SIG-M5 treated with dmso at 0.1 percent for 504 hours (cell line): ENCODE measurements at regions not wholly inside any gene's neighbourhood (a gene's known extent, or its start where the extent isn't known, plus 50 kb on each side); places are given as distances from the start of the nearest gene placed in this dataset.

Experiments
- DNase-seq: peaks from one replicate; lab custom pipeline; 2025; ENCODE audit not compliant: unreplicated experiment; lab: John Stamatoyannopoulos, UW

DNA sequence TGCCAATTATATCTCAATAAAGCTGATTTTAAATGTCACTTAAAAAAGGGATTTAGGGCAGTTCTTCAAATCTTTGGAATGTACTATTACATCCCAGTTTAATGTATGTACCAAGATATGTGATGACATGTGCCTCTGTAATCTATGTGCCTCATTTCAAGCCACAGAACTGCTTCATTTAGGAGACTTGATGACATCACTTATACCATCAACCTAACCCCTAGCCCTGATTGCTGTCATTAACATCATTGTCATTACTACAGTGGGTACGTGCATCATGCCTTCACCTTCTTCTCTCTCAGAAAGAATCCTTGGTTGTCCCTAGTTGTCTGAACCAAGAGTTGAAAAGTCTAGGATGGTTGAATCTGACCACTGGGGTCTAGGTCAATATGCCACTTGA lies 134.3 kb upstream of the RAB11FIP2 start:
- DNase-seq, result no peak

- no peak for DNase-seq
Measured at GRCh38 chr10:118175148-118175547, 128.4 kb upstream of the RAB11FIP2 start.

DNA sequence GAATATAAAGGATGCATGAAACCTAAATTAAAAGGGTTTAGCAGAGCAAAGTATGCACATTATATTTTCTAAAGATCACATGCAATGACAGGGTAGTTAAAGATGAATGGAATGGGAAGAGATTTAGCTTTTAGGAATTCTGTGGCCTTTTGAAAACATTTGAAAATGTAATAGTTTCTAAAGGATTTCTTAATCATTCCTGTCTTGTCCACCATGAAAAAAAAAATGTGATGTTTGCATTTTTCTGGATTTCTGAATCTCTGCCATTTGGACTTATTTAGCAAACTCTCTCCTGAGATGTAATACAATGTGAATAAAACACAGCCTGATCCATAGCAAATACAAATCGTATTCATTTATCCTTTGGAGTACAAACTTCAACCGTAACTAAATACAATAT lies 126.6 kb upstream of the RAB11FIP2 start:
- no peak for DNase-seq

- no peak for DNase-seq
Measured at GRCh38 chr10:118171861-118172260, 125.1 kb upstream of the RAB11FIP2 start.

DNA sequence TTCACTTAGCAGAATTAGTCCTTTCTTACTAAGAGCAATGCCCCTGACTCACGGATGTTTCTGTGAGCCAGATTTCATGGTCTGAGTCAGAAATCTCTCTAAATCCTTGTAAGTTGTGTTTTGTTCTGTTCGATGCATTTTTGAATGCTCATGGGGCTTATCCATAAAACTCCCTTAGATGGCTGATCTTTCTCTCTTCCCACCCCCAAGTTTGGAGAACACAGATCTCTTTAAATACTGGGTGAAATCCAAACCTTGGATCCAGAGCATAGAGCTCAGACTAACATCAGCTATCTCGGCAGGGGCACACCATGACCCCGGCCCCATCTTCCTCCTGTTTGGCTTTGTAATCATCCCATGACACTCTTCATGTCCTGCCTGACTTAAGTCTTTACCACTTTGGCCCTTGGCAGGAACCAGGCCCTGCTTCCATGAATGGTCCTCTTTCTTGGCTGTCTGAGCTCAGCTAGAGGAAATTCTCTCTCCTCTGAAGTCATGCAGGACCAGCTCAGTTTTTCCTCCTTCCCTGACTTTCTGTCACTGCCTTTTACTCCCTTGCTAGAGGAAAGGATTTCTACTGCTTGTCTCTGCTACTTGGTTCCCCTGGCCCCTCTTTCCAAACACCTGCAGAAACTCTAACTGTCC lies 120.4 kb upstream of the RAB11FIP2 start:
- no peak for DNase-seq

DNA sequence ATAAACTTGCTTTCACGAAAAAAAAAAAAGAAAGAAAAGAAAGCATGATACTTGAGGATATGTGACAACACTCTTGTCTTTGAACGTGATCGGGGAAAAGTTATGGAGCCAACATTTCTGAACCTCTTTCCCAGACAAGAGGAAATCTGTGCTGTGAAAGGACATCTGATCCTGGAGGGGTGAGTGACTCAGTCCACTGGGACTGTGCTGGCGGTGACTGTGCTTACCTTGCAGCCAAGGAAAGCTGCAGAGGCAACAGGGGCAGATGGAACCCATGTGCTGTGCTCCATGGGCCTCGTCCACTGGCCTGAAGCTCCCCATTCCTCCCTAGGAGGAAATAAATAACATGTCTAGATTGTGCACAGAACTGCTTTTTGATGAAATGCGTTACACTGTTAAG lies 116.5 kb upstream of the RAB11FIP2 start:
- no peak for DNase-seq

- DNase-seq, result no peak
Measured at GRCh38 chr10:118161461-118162246, 114.9 kb upstream of the RAB11FIP2 start.

DNA sequence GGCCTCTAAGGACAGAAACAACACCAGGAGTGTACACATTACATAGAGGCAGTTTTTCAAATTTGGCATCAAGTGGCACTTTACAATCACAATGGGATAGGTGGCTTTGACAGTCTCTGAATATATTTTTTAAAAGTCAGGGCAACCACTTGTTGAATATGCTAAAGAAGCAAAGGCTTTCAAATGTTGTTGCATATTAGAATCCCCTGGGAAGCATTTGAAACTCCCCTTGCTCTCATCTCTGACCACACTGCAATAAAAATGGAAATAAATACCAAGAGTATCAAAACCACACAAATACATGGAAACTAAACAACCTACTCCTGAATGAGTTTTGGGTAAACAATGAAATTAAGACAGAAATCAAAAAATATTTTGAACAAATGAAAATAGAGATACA lies 106.5 kb upstream of the RAB11FIP2 start:
- DNase-seq, result no peak

GRCh38 chr10:118151461-118151860 lies 104.7 kb upstream of the RAB11FIP2 start:
- DNase-seq, result no peak

DNA sequence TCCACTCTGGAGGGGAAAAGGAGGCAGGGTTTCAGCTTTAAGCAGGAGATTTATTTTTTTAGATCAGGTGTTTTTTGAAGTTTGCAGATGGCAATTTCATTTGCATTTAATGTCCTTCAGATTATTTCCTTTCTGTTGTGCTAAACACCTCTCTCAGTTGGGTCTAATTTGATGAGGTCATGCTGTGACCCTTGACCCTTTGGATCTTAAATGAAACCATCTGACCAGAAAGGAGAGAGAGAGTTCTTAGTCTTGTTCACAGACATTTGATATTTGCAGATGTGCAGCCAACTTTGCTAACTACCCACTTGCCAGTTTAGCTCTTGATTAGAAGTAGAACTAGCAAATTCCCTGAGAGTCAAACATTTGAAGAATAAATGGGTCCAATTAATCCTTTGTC lies 101.5 kb upstream of the RAB11FIP2 start:
- DNase-seq, result no peak

GRCh38 chr10:118145256-118145655 lies 98.5 kb upstream of the RAB11FIP2 start:
- no peak for DNase-seq

DNA sequence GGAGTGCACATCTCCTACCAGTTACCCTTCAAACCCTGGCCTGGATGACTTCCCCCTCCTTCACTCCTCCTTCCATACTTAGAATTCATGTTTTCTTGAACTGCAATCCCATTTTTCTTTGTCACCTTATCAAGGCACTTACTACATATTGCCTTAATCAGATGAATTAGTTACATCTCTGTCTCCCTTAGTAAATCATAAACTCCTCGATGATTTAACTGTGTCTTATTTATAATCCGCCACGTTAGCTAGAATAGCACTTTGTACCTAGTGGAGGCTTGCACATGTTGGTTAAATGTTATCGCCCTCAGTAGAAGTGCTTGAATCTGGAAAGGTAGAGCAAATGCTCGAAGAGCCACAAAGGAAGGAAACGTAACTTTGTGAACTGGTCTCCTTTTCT lies 94.7 kb upstream of the RAB11FIP2 start:
- DNase-seq, result no peak

GRCh38 chr10:118139321-118139720 lies 92.6 kb upstream of the RAB11FIP2 start:
- DNase-seq, result no peak

DNA sequence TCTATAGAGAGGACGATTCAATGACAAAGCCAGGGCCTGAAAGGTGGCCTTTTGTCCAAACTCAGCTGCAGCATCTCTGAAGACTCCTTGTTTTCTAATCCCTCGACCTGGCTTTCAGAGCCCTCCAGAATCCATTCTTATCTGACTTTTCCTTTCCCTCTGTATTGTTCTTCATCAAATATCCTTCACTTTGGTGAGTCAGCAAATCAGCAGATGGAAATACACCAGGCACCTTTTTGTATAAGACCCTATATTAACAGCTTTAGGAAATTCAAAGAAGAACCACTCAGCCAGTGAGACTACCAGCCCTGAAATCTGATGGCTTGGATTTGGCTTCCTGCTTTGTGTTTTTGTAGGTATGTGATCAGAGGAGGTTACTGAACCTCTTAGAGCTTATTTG lies 81.9 kb upstream of the RAB11FIP2 start:
- no peak for DNase-seq

DNA sequence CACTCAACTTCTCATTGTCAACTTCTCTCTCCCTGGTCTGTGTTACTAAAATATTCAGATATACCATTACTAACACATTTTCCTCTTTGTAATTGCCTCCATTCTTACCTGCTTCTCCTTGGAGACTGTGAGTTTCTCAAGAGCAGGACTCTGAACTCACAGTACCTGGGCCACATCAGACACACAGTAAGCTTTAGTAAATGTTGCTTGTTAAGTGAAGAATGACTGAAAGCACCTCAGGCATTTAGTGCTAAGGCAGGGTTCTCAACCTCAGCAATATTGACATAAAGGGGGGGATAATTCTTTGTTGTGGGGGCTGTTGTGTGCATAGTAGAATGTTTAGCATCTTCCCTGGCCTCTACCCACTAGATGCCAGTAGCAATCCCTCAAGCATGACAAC lies 72.0 kb upstream of the RAB11FIP2 start:
- no peak for DNase-seq

GRCh38 chr10:118116715-118117449 lies 70.1 kb upstream of the RAB11FIP2 start:
- DNase-seq, result no peak

DNA sequence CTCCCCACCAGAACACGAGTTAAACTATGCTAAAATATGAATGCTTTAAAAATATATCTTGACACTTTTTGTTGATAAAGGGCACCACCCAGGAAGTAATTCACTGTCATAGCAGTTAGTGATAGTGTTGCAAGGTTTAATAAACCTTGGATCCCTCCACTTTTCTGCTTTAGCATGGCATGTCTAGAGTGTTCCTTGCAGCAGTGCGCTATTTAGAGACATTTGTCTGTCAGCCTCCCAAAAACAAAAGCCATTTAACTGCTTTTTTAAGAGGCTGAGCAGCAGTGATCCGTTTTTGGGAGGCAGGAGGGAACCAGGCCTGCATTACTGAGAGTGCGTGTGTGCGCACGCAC lies 69.6 kb upstream of the RAB11FIP2 start:
- DNase-seq, result no peak

DNA sequence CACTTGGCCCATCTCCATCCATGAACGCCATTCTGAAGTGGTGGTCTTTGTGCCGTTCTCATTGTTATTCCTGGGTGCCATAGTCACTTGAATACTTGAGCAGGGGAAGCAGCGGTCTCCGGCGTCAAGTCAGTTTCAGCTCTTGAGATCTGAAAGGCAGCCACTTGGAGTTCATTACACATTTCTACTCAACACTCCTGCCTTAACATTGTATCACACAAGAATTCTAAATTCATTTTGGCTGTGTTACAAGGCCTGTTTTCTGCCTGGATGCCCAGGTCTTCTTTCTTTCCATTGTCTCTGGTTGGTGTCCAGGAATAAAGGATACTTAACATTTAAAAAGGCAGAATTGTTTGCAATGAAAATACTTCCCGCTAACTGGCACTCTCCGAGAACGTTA lies 69.0 kb upstream of the RAB11FIP2 start:
- DNase-seq, result no peak

- no peak for DNase-seq
Measured at GRCh38 chr10:118114992-118115391, 68.3 kb upstream of the RAB11FIP2 start.

- DNase-seq, result no peak
Measured at GRCh38 chr10:118112543-118113125, 65.9 kb upstream of the RAB11FIP2 start.

GRCh38 chr10:118110750-118111149 lies 64.0 kb upstream of the RAB11FIP2 start:
- no peak for DNase-seq
